GM19025 (cell line): ENCODE measurements at regions not wholly inside any gene's neighbourhood (a gene's known extent, or its start where the extent isn't known, plus 50 kb on each side); places are given as distances from the start of the nearest gene placed in this dataset.

Source experiments
- ATAC-seq: cut with Tn5 transposase; IDR thresholded peaks from one replicate; pipeline ENCODE4 v1.9.1; 2021; ENCODE audit warnings: mild to moderate bottlenecking, low read depth, moderate library complexity; ENCODE audit not compliant: unreplicated experiment

- no peak for ATAC-seq
Measured at GRCh38 chr10:10256860-10257259, 760.8 kb upstream of the CELF2 start.

DNA sequence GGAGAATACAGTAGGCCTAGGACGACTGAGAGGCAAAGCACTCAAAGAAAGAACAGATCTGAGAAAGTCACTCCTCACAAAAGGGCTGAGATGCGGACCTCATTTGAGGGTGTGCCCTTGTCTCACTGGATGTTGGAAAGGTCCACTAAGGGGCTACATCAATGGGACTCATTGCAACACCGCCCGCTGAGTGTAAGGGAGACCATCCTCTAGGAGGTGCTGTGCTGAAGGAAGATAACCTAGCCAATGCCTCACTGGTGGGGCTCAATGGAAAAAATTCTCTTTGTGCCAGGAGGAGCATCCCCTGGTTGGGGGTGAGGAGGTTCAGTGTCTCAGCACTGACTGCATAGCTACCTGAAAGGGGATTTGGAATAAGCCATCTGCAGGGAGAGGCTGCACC, 758.7 kb upstream of the CELF2 start:
- no peak for ATAC-seq

GRCh38 chr10:10270126-10271050, 747.3 kb upstream of the CELF2 start:
- ATAC-seq: no peak

DNA sequence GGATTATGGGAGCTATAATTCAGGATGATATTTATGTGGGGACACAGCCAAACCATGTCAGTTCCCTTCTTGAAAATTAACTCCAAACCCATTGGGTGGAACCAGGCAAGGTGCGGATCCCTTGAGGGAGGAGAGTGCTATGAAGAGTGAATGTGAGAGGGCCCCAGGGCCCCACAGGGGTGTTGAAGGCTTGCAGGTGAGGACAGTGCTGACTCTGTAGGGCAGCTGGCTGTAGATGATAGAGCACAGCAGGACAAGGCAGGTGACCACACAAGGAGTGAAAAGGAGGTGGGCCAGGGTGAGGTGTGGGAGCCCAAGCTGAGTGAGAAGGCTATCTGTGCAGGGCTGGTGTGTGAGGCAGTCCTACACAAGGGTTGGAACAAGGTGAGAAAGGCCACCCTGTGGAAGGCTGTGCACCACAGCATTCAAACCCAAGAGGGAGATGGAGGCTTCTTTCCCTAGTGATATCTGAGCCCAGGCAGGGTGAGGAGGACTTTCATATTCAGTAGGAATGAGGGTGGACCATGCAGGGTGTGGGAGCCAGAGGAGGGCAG, 746.0 kb upstream of the CELF2 start:
- no peak for ATAC-seq

GRCh38 chr10:10273661-10274060, 744.0 kb upstream of the CELF2 start:
- ATAC-seq: no peak

DNA sequence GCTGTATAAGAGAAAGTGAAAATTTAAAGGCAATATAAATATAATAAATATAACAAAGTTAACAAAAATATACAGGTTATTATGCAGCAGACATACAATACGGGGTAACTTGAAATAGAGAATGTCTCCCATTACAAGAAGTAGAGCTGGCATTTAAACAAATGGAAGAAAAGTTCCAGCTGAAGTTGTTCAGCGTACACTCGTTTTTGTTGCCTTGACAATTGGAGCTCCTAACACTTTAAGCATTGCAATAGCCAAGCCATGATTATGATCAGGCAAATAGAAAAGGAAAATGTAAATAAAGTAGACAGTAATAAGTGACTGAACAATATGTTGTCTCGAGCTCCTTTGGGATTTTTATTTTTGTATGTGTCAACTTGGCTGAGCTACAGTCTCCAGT, 737.8 kb upstream of the CELF2 start:
- ATAC-seq: no peak

DNA sequence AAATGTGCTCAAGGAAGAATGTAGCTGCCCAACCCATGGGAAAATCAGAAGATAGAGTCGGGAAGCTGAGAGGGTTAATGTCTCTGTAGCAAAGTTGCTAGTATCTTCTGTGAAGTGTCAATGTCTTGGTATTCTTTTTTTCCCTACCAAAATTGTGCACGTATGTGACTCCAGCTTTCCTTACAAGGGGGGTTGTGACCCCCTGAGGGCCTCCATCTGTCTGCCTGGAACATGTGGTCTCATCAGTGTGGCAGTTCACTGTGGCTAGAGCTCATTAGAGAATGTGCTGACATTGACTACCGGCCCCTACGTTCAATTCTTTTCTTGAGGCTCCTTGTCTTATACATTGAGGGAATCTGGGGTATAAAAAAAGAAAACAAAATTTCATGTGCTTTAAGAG, 725.2 kb upstream of the CELF2 start:
- no peak for ATAC-seq

DNA sequence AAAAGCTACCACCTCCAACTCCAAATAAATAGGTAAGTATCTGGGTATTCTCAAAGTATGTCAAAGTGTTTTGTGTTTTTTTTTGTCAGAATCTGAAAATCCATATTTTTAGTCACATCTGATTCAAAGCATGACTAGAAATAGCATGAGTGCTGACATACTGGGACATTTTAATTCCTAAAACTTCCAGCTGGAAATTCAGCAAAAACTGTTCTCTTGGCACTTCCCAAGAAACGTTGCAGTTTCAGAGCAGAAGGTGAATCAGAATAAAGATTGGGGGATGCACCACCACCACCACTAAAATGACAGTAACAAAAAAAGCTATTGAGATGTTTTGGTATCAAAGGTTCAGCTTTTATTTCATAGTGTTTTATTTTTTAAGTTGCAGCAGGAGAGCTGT, 724.6 kb upstream of the CELF2 start:
- ATAC-seq: no peak

DNA sequence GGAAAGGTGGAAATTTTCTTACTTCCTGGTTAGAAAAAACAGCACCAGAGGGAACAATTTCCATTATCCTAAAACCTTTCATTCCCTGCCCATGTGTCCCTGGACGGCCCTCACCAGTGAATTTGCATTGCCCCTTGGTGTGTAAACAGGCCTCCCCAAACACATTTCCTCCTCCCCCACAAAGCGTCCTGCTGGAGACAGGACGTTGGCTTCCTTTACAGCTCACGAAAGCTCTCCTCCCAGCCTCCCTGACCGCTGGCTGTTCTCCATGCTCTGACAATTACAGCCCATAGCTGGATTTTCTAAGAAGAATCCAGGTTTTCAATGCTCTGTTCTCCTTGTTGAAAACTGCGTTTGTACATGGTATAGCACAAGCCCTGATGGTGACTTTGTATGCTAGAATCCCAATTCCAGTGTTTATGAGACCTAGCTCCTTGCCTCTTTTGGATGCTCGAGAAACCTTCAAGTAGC, 724.2 kb upstream of the CELF2 start:
- ATAC-seq: no peak

DNA sequence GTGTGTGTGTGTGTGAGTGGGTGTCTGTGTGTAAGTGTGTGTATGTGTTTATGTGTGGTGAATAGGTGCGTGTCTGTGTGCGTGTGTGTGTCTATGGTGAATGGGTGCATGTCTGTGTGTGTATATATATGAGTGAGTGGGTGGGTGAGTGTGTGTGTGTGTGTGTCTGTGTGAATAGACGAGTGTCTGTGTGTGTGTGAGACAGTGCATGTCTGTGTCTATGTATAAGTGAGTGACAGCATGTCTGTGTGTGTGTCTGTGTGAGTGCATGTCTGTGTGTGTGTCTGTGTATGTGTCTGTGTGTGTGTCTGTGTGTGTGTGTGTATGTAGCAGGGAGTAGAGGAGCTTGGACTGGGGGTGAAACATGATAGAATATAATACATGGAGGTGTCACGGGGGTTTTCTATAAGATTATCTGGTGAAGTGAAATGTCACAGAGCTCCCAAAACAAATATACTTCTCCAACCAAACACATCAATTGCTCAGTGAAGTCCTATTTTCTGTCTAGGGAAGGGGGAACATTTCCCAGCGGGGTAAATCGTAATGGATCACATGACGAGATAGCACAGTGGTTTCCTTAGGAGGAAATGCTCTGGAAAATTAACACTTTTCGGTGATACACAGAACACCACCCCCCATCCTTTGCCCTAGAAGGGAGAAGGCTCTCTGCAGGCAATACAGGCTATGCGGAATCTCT, 723.3 kb upstream of the CELF2 start:
- ATAC-seq: no peak

GRCh38 chr10:10294881-10295529, 722.7 kb upstream of the CELF2 start:
- ATAC-seq: no peak

DNA sequence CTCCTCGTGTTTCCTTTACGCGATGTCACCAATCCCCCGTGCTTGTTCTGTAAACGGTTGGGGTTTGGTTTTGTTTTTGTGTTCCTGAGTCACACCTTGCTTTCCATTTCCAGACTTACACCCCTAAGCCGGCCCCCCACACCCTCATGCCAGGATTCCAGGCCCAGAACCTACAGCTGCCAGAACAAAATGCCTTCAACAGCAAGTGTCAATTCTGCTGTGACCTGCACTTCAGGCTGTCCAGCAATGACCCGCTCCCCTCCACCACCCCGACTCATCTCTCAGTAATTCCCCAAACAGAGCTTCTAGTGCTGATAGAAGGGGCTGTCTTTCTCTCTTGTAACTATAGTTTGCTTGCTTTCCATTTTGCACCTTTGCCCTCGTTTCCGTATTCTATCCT, 722.1 kb upstream of the CELF2 start:
- no peak for ATAC-seq

- no peak for ATAC-seq
Measured at GRCh38 chr10:10302689-10303088, 715.0 kb upstream of the CELF2 start.

DNA sequence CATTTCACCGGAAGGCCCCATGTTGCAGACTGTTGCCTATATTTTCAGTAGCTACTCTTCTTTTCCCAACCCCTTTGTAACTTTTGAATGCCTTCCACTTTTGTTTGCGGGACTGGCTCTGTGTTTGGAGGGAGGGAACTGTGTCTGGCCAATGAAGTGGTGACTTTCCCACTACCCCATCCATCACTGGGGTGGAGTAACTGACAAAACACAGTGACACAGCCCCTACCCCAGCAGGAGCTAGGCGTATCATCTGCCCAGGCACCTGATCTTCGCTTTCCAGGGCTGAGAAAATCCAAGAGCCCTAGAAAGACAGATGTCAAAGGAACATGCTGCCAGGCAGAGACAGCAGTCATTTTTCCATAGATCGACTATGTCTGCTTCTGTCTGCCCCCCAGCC, 710.6 kb upstream of the CELF2 start:
- ATAC-seq: no peak

- no peak for ATAC-seq
Measured at GRCh38 chr10:10307551-10307950, 710.1 kb upstream of the CELF2 start.

- ATAC-seq: no peak
Measured at GRCh38 chr10:10310498-10310897, 707.2 kb upstream of the CELF2 start.

- ATAC-seq: no peak
Measured at GRCh38 chr10:10311966-10312365, 705.7 kb upstream of the CELF2 start.

DNA sequence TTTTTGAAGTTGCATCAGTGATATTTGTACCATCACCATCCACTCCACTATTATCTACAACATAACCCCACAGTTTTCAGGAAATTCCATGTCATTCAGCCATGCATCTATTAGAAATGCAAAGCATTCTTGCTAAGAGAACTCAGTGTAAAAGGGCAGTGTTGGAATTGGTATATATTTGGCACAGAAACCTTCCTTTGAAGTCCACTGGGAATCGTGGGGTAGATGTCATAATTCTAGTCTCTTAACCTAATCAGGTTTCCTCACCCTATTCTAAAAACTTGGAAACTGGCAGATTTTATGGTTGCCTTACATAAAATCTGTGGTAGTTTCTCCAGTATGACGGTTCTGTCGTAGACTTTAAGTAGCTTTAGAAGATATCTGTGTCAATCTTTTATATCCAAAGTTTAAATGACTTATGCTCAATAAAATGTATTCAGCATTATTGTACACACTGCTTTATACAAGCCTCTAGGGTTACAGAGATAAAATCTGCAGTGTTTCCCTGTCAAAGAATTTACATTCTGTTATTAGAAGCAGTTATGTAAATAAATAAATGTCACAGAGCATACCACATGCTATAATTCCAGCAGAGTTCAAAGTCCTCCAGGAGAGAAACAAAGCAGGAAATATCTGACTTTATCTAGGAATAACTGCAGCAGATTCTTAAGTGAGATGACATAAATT, 704.4 kb upstream of the CELF2 start:
- no peak for ATAC-seq

DNA sequence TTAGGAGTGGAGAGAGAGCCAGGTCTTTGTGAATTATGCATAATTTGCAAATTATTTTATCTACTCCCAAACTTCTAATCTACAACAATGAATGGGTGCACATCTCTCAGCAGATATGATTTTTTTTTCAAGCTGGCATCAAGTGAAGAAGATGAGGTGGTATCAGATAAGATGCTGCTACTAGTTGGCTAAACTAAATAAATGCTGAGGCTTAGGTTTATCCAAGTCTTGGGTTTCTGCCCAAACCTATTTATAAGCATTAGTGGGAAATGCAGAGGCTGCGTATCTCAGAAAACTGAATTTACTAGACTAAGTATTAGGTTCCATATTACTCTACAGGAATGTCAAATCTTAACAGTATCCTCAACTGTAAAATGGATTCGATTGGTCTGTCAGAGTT, 703.0 kb upstream of the CELF2 start:
- ATAC-seq: no peak

DNA sequence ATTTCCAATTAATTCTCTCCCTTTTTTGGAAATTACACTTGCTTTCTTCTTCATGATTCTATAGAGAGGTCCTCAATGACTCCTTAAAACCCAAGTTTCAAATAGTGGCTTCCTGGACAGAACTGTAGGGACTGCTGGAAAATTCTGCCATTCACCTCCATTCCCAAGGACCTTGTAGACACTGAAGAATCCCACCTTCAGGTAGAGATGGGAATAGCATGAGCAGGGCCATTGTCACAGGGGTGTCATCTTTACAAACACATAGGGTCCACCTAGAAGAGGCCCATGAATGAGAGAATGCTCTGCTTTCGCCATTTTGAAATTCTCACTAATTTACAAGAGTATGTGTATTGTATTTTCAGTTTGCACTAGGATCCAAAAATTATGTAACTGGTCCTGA, 701.7 kb upstream of the CELF2 start:
- ATAC-seq: no peak
